Neural cell (in vitro differentiated cells): ENCODE measurements at regions not wholly inside any gene's neighbourhood (a gene's known extent, or its start where the extent isn't known, plus 50 kb on each side); places are given as distances from the start of the nearest gene placed in this dataset.

ENCODE experiments used
- H2AFZ ChIP-seq: fragments of 200-600, 300-800 bp; sonication (generic), shearing (Covaris generic); 2 replicates; pipeline ENCODE4 v1.6.0; 2014; ENCODE audit warnings: low read depth, mild to moderate bottlenecking, antibody characterized with exemption, low read length, moderate library complexity
- H3F3A ChIP-seq: fragments of 200-600 bp; shearing (Covaris generic); 2 replicates; pipeline ENCODE4 v1.6.1; 2016; ENCODE audit warnings: mild to moderate bottlenecking, moderate library complexity, mixed read lengths, antibody characterized with exemption, low read length; ENCODE audit not compliant: insufficient read depth, poor library complexity, severe bottlenecking
- H3K27ac ChIP-seq: fragments of 200-600, 300-800 bp; sonication (generic), shearing (Covaris generic); 2 replicates; pipeline ENCODE4 v1.5.1; 2014; ENCODE audit warnings: mild to moderate bottlenecking, low read length, moderate library complexity
- H3K27me3 ChIP-seq: fragments of 300-800, 200-600 bp; sonication (generic), shearing (Covaris generic); 2 replicates; pipeline ENCODE4 v1.6.0; 2014; ENCODE audit warnings: mild to moderate bottlenecking, low read depth, low read length, moderate library complexity; ENCODE audit not compliant: insufficient read depth
- H3K36me3 ChIP-seq: fragments of 300-800, 200-600 bp; sonication (generic), shearing (Covaris generic); 2 replicates; pipeline ENCODE4 v1.5.1; 2014; ENCODE audit warnings: mild to moderate bottlenecking, antibody characterized with exemption, low read length, moderate library complexity; ENCODE audit not compliant: insufficient read depth
- H3K4me2 ChIP-seq: fragments of 300-800, 200-600 bp; sonication (generic), shearing (Covaris generic); 2 replicates; pipeline ENCODE4 v1.6.0; 2014; ENCODE audit warnings: mild to moderate bottlenecking, low read length
- H3K4me3 ChIP-seq: fragments of 300-800, 200-600 bp; sonication (generic), shearing (Covaris generic); 2 replicates; pipeline ENCODE4 v1.5.1; 2014; ENCODE audit warnings: mild to moderate bottlenecking, low read length, moderate library complexity
- H3K79me2 ChIP-seq: fragments of 200-600 bp; shearing (Covaris generic); replicated peaks from 2 replicates; pipeline ENCODE4 v1.6.0; 2014; ENCODE audit warnings: mild to moderate bottlenecking, low read length, moderate library complexity; ENCODE audit not compliant: insufficient read depth
- H3K9ac ChIP-seq: fragments of 300-800, 200-600 bp; sonication (generic), shearing (Covaris generic); 2 replicates; pipeline ENCODE4 v1.6.1; 2016; ENCODE audit warnings: mild to moderate bottlenecking, low read length, mixed read lengths
- H3K9me2 ChIP-seq: fragments of 200-600 bp; shearing (Covaris generic); 2 replicates; pipeline ENCODE4 v1.6.1; 2016; ENCODE audit warnings: mild to moderate bottlenecking, low read length, mixed read lengths; ENCODE audit not compliant: insufficient read depth
- H3K9me3 ChIP-seq: fragments of 200-600, 300-800 bp; sonication (generic), shearing (Covaris generic); 2 replicates; pipeline ENCODE4 v1.6.1; 2016; ENCODE audit warnings: mild to moderate bottlenecking, mixed run types, low read length, moderate library complexity, mixed read lengths
- H4K20me1 ChIP-seq: fragments of 200-600 bp; shearing (Covaris generic); 2 replicates; pipeline ENCODE4 v1.6.1; 2016; ENCODE audit warnings: mild to moderate bottlenecking, mixed run types; ENCODE audit not compliant: insufficient read depth
- EP300 ChIP-seq: fragments of 450-650 bp; conservative IDR thresholded peaks from 2 replicates; pipeline ENCODE4 v1.6.1; 2014; ENCODE audit warnings: antibody characterized with exemption, mild to moderate bottlenecking, moderate library complexity; ENCODE audit not compliant: poor library complexity, severe bottlenecking
- EZH2 ChIP-seq: fragments of 200-600, 300-800 bp; shearing (Covaris generic), sonication (generic); IDR thresholded peaks from 2 replicates; pipeline ENCODE4 v1.6.1; 2014; ENCODE audit warnings: antibody characterized with exemption, low read length, borderline replicate concordance, mild to moderate bottlenecking; ENCODE audit not compliant: insufficient read depth, poor library complexity, severe bottlenecking
- MXI1 ChIP-seq: fragments of 450-650 bp; conservative IDR thresholded peaks from 2 replicates; pipeline ENCODE4 v1.6.1; 2014; ENCODE audit warnings: antibody characterized with exemption, mild to moderate bottlenecking; ENCODE audit not compliant: poor library complexity, severe bottlenecking
- POLR2AphosphoS5 ChIP-seq: IDR thresholded peaks from 2 replicates; pipeline ENCODE4 v1.6.1; 2012
- RAD21 ChIP-seq: fragments of 450-650 bp; conservative IDR thresholded peaks from 2 replicates; pipeline ENCODE4 v1.6.1; 2014; ENCODE audit warnings: antibody characterized with exemption, mild to moderate bottlenecking, moderate library complexity
- SMC3 ChIP-seq: fragments of 450-650 bp; conservative IDR thresholded peaks from 2 replicates; pipeline ENCODE4 v1.6.1; 2014; ENCODE audit warnings: antibody characterized with exemption, mild to moderate bottlenecking, moderate library complexity; ENCODE audit not compliant: poor library complexity
- TAF1 ChIP-seq: IDR thresholded peaks from 2 replicates; pipeline ENCODE4 v1.6.1; 2012; ENCODE audit warnings: low read depth
- TF ChIP-seq, protein P1 (sequence below): fragments of 450-650 bp; IDR thresholded peaks from 2 replicates; pipeline ENCODE4 v1.5.1; 2014; ENCODE audit warnings: antibody characterized with exemption, mild to moderate bottlenecking, moderate library complexity; ENCODE audit not compliant: poor library complexity, severe bottlenecking
- TF ChIP-seq, protein P2 (sequence below): IDR thresholded peaks from 2 replicates; pipeline ENCODE4 v1.6.1; 2012; ENCODE audit warnings: borderline replicate concordance

DNA sequence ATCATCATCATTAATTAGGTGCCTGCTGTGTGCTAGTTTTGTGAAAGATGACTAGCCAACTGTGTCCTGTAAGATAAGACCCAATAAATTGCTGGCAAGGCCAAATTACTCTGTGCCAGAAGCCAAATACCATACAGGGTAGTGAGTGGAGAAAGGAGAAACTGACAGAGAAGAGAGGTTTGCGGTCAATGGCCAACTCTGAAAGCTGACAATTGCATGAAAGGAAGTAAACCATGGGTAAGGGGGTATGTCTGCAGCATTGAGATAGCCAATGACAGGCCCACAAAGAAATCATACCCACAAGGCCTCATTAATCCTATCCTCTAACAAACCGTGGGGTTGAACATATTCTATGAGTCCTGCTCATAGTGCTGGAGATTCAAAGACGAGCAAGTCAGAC is 236.6 kb upstream of the CCDC196 start:
- TF ChIP-seq EZH2: no peak
- no peak for TF ChIP-seq RAD21
- TF ChIP-seq, protein P1, sequence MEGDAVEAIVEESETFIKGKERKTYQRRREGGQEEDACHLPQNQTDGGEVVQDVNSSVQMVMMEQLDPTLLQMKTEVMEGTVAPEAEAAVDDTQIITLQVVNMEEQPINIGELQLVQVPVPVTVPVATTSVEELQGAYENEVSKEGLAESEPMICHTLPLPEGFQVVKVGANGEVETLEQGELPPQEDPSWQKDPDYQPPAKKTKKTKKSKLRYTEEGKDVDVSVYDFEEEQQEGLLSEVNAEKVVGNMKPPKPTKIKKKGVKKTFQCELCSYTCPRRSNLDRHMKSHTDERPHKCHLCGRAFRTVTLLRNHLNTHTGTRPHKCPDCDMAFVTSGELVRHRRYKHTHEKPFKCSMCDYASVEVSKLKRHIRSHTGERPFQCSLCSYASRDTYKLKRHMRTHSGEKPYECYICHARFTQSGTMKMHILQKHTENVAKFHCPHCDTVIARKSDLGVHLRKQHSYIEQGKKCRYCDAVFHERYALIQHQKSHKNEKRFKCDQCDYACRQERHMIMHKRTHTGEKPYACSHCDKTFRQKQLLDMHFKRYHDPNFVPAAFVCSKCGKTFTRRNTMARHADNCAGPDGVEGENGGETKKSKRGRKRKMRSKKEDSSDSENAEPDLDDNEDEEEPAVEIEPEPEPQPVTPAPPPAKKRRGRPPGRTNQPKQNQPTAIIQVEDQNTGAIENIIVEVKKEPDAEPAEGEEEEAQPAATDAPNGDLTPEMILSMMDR: no peak
- no peak overlapping the region for H2AFZ ChIP-seq

GRCh38 chr14:66254038-66254437 is 232.1 kb upstream of the CCDC196 start:
- Histone ChIP-seq H3K4me2 (no peak overlapping the region), H3F3A (no peaks in the 10 kb centered on the region), H3K27me3 (no peaks in the 10 kb centered on the region)

More for the DNA sequence above, 236.6 kb upstream of the CCDC196 start:
- Histone ChIP-seq H3F3A (no peaks in the 10 kb centered on the region), H3K36me3 (no peaks in the 10 kb centered on the region), H3K9me3 (no peaks in the 10 kb centered on the region), H3K9ac (no peak overlapping the region), H3K27ac (no peak overlapping the region), H4K20me1 (no peaks in the 10 kb centered on the region), H3K4me3 (no peak overlapping the region), H3K27me3 (no peaks in the 10 kb centered on the region), H3K79me2 (no peaks in the 10 kb centered on the region), H3K4me2 (no peak overlapping the region), H3K9me2 (no peaks in the 10 kb centered on the region)

More at GRCh38 chr14:66254038-66254437, 232.1 kb upstream of the CCDC196 start:
- no peak overlapping the region for H3K9ac ChIP-seq
- H3K27ac ChIP-seq: no peak overlapping the region
- no peaks in the 10 kb centered on the region for H3K79me2 ChIP-seq
- no peak overlapping the region for H3K4me3 ChIP-seq
- no peaks in the 10 kb centered on the region for H4K20me1 ChIP-seq
- H2AFZ ChIP-seq: no peak overlapping the region
- H3K36me3 ChIP-seq: no peaks in the 10 kb centered on the region
- H3K9me2 ChIP-seq: no peaks in the 10 kb centered on the region
- no peak for TF ChIP-seq RAD21
- TF ChIP-seq EP300: no peak
- TF ChIP-seq TAF1: no peak
- TF ChIP-seq, protein P2, sequence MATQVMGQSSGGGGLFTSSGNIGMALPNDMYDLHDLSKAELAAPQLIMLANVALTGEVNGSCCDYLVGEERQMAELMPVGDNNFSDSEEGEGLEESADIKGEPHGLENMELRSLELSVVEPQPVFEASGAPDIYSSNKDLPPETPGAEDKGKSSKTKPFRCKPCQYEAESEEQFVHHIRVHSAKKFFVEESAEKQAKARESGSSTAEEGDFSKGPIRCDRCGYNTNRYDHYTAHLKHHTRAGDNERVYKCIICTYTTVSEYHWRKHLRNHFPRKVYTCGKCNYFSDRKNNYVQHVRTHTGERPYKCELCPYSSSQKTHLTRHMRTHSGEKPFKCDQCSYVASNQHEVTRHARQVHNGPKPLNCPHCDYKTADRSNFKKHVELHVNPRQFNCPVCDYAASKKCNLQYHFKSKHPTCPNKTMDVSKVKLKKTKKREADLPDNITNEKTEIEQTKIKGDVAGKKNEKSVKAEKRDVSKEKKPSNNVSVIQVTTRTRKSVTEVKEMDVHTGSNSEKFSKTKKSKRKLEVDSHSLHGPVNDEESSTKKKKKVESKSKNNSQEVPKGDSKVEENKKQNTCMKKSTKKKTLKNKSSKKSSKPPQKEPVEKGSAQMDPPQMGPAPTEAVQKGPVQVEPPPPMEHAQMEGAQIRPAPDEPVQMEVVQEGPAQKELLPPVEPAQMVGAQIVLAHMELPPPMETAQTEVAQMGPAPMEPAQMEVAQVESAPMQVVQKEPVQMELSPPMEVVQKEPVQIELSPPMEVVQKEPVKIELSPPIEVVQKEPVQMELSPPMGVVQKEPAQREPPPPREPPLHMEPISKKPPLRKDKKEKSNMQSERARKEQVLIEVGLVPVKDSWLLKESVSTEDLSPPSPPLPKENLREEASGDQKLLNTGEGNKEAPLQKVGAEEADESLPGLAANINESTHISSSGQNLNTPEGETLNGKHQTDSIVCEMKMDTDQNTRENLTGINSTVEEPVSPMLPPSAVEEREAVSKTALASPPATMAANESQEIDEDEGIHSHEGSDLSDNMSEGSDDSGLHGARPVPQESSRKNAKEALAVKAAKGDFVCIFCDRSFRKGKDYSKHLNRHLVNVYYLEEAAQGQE: no peak
- TF ChIP-seq, protein P1: no peak
- no peak for TF ChIP-seq POLR2AphosphoS5
- no peak for TF ChIP-seq MXI1
- TF ChIP-seq SMC3: no peak
- TF ChIP-seq EZH2: no peak
- H3K9me3 ChIP-seq: no peaks in the 10 kb centered on the region
